ENCODE measurements at regions not wholly inside any gene's neighbourhood (a gene's known extent, or its start where the extent isn't known, plus 50 kb on each side); places are given as distances from the start of the nearest gene placed in this dataset.
"Not testable (repeated sequence)": the region's sequence is repeated elsewhere in the genome, so short reads cannot be mapped to it uniquely, and the experiment has no call there.

DNA sequence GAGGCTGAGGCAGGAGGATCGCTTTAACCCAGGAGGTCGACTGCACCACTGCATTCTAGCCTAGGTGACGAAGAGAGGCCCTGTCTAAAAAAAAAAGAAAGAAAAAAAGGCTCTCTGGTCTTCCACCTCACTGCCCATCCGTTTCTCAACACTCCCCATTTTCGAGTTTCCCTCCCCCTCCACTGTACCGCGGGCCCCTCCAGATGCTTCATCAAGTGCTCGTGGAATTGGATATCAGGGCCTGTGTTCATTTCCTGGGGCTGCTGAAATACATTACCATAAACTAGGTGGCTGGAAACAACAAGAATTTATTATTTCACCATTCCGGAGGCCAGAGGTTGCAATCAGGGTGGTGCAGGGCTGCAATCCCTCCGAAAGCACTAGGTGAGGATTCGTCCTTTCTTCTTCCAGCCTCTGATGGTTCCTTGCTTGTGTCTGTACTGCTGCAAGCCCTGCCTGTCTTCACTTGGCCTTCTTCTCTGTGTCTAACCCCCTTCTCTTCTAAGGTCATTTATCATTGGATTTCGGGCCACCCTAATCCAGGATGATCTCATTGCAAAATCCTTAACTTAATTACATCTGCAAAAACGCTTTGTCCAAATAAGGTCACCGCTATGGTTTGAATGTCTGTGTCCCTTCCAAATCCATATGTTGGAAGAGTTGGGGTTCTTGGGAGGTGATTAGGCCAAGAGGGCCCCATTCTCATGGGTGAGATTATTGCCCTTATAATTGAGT lies 135.1 kb downstream of the CRLF3 start:
- not testable (repeated sequence) for TF ChIP-seq EZH2phosphoT487 (conservative IDR thresholded peaks at IDR 0.05; ENCODE audit: low read length); CTCF (IDR thresholded peaks at IDR 0.05; ENCODE audit: insufficient read depth, low read length, poor library complexity, severe bottlenecking)
